Psoas muscle (tissue), 7 donors: ENCODE measurements at regions not wholly inside any gene's neighbourhood (a gene's known extent, or its start where the extent isn't known, plus 50 kb on each side); places are given as distances from the start of the nearest gene placed in this dataset.

Experiments
- ATAC-seq, 4 donors: fragments of 200-7000 bp; cut with Tn5 transposase; one replicate each; pipeline ENCODE4 v1.9.1; 2020; ENCODE audit warnings: moderate library complexity in 3 of 4, mild to moderate bottlenecking in 2 of 4
- DNase-seq, 2 donors: peaks; one replicate each; pipeline ENCODE4 v3.0.0-alpha.2; 2020
- H3K27ac ChIP-seq: fragments of 200-600 bp; one replicate; pipeline ENCODE4 v1.8.0; 2022
- H3K27me3 ChIP-seq, 3 donors: fragments of 200-600 bp in 1 of 3; one replicate each; pipeline versions ENCODE4 v1.6.1 to v1.8.0; 2013 to 2022; ENCODE audit warnings: low read length in 2 of 3, mild to moderate bottlenecking in 2 of 3, moderate library complexity in 1 of 3; ENCODE audit not compliant: insufficient read depth in 3 of 3
- H3K36me3 ChIP-seq, 2 donors: fragments of 200-600 bp in 1 of 2; one replicate each; pipeline versions ENCODE4 v1.6.1 to v1.8.0; 2013 to 2022; ENCODE audit warnings: low read depth in 1 of 2, mild to moderate bottlenecking in 1 of 2, moderate library complexity in 1 of 2; ENCODE audit not compliant: insufficient read depth in 1 of 2
- H3K4me1 ChIP-seq: fragments of 200-600 bp; one replicate; pipeline ENCODE4 v1.8.0; 2022
- H3K4me3 ChIP-seq: fragments of 200-600 bp; one replicate; pipeline ENCODE4 v1.8.0; 2022; ENCODE audit warnings: mild to moderate bottlenecking
- H3K9me3 ChIP-seq: fragments of 200-600 bp; one replicate; pipeline ENCODE4 v1.8.0; 2022
- WGBS, 3 donors: extraction: QIAGEN DNeasy Blood & Tissue Kit; methylation state at CpG; one replicate each; pipeline versions ENCODE4 v1.1.6 to v1.1.7; 2013; 5-methylcytosine and 5-hydroxymethylcytosine counted together
- intact Hi-C, 2 donors: fragments of 100-400 bp; cut with DNase I; formaldehyde crosslinking; loops; one replicate each; pipeline versions ENCODE4 v1.11.0 to v1.14.2; 2022
- TF ChIP-seq, protein P1 (sequence below): fragments of 200-600 bp; IDR thresholded peaks from one replicate; pipeline ENCODE4 v1.8.0; 2022; ENCODE audit warnings: antibody characterized with exemption
- donor health status: healthy with polysubstance abuse.
- donor health status: DM: no; HTN: no; CAD: no; lungs with moderate emphysema.
- donor health status: Bipolar disorder and iron deficiency.
- donor health status: healthy.
- donor health status: DM: yes; HTN: yes; CAD: no.
- donor health status: DM: no; HTN: no; CAD: no.
- donor health status: DM: yes; HTN: yes; CAD: no.

- H3K27me3 ChIP-seq, result no peaks in the 10 kb centered on the region
- TF ChIP-seq, protein P1, sequence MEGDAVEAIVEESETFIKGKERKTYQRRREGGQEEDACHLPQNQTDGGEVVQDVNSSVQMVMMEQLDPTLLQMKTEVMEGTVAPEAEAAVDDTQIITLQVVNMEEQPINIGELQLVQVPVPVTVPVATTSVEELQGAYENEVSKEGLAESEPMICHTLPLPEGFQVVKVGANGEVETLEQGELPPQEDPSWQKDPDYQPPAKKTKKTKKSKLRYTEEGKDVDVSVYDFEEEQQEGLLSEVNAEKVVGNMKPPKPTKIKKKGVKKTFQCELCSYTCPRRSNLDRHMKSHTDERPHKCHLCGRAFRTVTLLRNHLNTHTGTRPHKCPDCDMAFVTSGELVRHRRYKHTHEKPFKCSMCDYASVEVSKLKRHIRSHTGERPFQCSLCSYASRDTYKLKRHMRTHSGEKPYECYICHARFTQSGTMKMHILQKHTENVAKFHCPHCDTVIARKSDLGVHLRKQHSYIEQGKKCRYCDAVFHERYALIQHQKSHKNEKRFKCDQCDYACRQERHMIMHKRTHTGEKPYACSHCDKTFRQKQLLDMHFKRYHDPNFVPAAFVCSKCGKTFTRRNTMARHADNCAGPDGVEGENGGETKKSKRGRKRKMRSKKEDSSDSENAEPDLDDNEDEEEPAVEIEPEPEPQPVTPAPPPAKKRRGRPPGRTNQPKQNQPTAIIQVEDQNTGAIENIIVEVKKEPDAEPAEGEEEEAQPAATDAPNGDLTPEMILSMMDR, result no peak
- H3K27ac ChIP-seq, result no peak overlapping the region
- no peaks in the 10 kb centered on the region for H3K9me3 ChIP-seq
- no peaks in the 10 kb centered on the region for H3K36me3 ChIP-seq
- intact Hi-C loops, result no loop called here
- H3K4me1 ChIP-seq, result no peaks in the 10 kb centered on the region
- 56 to 73% (median 73%) methylated on average over 2 of the region's 2 CpGs for whole genome bisulfite sequencing, 3 donors
- ATAC-seq, result no peak
- no peak overlapping the region for H3K4me3 ChIP-seq
- no peak for DNase-seq
These were observed 78.5 kb downstream of the KBTBD8 start for GRCh38 chr3:67076607-67077006.

DNA sequence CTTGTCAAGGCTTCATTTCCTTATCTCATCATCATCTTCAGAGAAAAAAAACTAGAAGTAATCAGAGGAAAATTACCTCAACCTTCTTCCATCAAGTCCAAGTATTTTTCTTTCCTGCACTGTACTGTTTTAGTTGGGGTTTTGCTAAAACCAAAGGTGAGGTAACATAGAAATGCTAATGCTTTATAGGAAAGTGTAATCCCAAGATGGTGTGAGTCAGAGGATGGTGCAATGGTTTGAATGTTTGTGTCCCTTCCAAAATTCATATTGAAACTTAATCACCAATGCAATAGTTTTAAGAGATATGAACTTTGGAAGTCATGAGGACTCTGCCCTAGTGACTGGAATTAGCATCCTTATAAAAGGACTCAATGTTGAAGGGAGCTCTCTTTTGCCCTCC is 79.5 kb downstream of the KBTBD8 start:
- H3K36me3 ChIP-seq, result no peaks in the 10 kb centered on the region
- H3K27me3 ChIP-seq, result no peaks in the 10 kb centered on the region
- H3K27ac ChIP-seq, result no peak overlapping the region
- no peak for ATAC-seq
- no peaks in the 10 kb centered on the region for H3K9me3 ChIP-seq
- TF ChIP-seq, protein P1, result no peak
- no peaks in the 10 kb centered on the region for H3K4me1 ChIP-seq
- DNase-seq, result no peak
- no peak overlapping the region for H3K4me3 ChIP-seq
- intact Hi-C loops, result no loop called here

DNA sequence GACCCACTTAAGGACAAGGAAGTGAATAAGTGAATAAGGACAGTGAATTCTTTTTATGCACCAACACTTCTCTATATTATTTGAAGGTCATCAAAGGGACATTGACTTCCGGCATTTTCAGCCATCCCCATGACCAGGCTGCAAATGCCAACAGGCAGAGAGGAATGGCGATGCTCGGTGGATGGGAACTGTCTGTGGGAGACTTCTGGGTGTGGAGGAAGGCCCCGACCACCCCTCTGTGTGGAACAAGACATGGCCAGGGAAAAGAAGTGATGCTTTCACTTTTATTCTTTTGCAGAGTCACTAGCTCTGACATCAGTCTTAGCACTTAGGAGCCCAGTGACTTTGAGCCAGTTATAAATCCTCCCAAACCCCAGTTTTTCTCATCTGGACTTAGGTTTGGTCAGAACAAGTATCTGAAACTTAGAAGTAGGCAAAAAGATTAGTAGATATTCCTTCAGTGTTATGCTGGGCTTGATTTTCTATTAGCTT is 84.5 kb downstream of the KBTBD8 start:
- Histone ChIP-seq H3K27me3 (no peaks in the 10 kb centered on the region), H3K4me1 (no peaks in the 10 kb centered on the region), H3K36me3 (no peaks in the 10 kb centered on the region), H3K4me3 (no peak overlapping the region), H3K9me3 (no peaks in the 10 kb centered on the region), H3K27ac (no peak overlapping the region)
- DNase-seq (no peak), ATAC-seq (no peak)
- TF ChIP-seq, protein P1, result no peak
- intact Hi-C loops, result no loop called here
- 75 to 87% (median 86%) methylated on average over 4 of the region's 4 CpGs for WGBS, 3 donors

GRCh38 chr3:67083277-67083676 is 85.2 kb downstream of the KBTBD8 start:
- Histone ChIP-seq H3K27ac (no peak overlapping the region), H3K4me1 (no peaks in the 10 kb centered on the region), H3K27me3 (no peaks in the 10 kb centered on the region), H3K36me3 (no peaks in the 10 kb centered on the region), H3K4me3 (no peak overlapping the region), H3K9me3 (no peaks in the 10 kb centered on the region)
- DNase-seq, result no peak
- intact Hi-C loops, result no loop called here
- no peak for ATAC-seq
- 11 to 67% (median 56%) methylated on average over 1 of the region's 1 CpG for WGBS, 3 donors
- TF ChIP-seq, protein P1, result no peak

DNA sequence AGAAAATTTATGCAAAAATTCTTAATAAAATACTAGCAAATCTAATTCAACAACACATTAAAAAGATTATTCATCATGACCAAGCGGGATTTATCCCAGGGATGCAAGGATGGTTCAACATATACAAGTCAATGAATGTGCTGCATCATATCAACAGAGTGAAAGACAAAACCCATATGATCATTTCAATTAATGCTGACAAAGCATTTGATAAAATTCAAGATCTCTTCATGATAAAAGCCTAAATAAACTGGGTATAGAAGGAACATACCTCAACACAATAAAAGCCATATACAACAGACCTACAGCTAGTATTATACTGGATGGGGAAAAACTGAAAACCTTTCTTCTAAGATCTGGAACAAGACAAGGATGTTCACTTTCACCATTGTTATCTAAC is 89.7 kb downstream of the KBTBD8 start:
- Histone ChIP-seq H3K9me3 (peaks cover 3% of the 10 kb centered on the region), H3K4me3 (no peak overlapping the region), H3K27ac (no peak overlapping the region), H3K36me3 (no peaks in the 10 kb centered on the region), H3K27me3 (no peaks in the 10 kb centered on the region), H3K4me1 (no peaks in the 10 kb centered on the region)
- no peak for ATAC-seq
- TF ChIP-seq, protein P1, result no peak
- intact Hi-C loops, result no loop called here
- WGBS, 3 donors, result 93 to 100% (median 94%) methylated on average over 1 of the region's 1 CpG
- DNase-seq, result no peak
